Fibroblast of lung (primary cell): ENCODE measurements at regions not wholly inside any gene's neighbourhood (a gene's known extent, or its start where the extent isn't known, plus 50 kb on each side); places are given as distances from the start of the nearest gene placed in this dataset.

ENCODE experiments used
- CTCF ChIP-seq, 2 donors: IDR thresholded peaks in 1 of 2; conservative IDR thresholded peaks in 1 of 2; 1 replicate in 1 of 2; 2 replicates in 1 of 2; pipeline ENCODE4 v1.5.1; 2011 to 2012; ENCODE audit warnings: low read length in 2 of 2, control low read depth in 1 of 2, inconsistent platforms in 1 of 2, low read depth in 1 of 2, mild to moderate bottlenecking in 1 of 2
- EZH2 ChIP-seq: IDR thresholded peaks from 2 replicates; pipeline ENCODE4 v1.5.1; 2012; ENCODE audit warnings: low read length, control low read depth, mild to moderate bottlenecking; ENCODE audit errors: missing control alignments

DNA sequence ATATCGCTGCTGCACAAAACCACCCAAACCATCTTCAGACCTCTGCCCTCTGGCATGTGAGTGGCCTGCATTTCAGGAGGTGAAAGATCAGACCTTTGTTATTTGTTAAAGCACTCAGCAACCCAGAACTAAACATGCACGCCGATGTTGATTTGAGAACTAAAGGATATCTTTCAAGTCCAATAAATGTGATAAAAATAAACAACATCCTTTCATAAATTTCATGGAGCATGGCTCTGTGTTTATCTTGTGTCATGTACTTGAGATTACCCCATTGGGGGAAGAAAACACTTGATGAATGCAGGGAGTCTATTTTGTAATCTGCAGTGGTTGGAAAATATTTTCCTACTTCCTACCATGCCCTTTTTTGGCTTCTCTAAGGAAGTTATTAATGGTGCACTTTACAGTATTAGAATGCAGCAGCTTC, 70.8 kb upstream of the GATA6 start:
- TF ChIP-seq EZH2 (no peak), CTCF (conservative IDR thresholded peaks at IDR 0.05 in 1 of 2, IDR thresholded peaks at IDR 0.05 in 1 of 2; ENCODE audit: low read depth in 1 of 2, low read length in 2 of 2) (no peak)
